CD4-positive, alpha-beta memory T cell (primary cell): ENCODE measurements at regions not wholly inside any gene's neighbourhood (a gene's known extent, or its start where the extent isn't known, plus 50 kb on each side); places are given as distances from the start of the nearest gene placed in this dataset.

ENCODE experiments used
- CTCF ChIA-PET: fragments of 350-600 bp; sonication (Branson Sonifier 250); formaldehyde crosslinking; loops from one replicate; lab custom pipeline; 2021; ENCODE audit warnings: inconsistent platforms; ENCODE audit not compliant: partially characterized antibody; lab: Charles Lee
- POLR2A ChIA-PET: fragments of 350-600 bp; sonication (Branson Sonifier 250); formaldehyde crosslinking; loops from one replicate; lab custom pipeline; 2021; ENCODE audit not compliant: partially characterized antibody; lab: Charles Lee
- DNase-seq, 5 donors: peaks; one replicate each; pipeline versions ENCODE4 v3.0.0 to v3.0.0-alpha.2; 2020 to 2022; ENCODE audit warnings: mixed read lengths in 1 of 5
- H3K27ac ChIP-seq: one replicate; pipeline ENCODE4 v1.7.0; 2013; ENCODE audit warnings: low read depth, low read length
- H3K27me3 ChIP-seq: 2 replicates; pipeline ENCODE4 v1.7.0; 2013; ENCODE audit warnings: mild to moderate bottlenecking, low read length, moderate library complexity; ENCODE audit not compliant: insufficient read depth
- H3K36me3 ChIP-seq: 2 replicates; pipeline ENCODE4 v1.7.0; 2013; ENCODE audit warnings: mild to moderate bottlenecking, low read length, moderate library complexity; ENCODE audit not compliant: insufficient read depth
- H3K4me1 ChIP-seq: 2 replicates; pipeline ENCODE4 v1.7.0; 2013; ENCODE audit warnings: mild to moderate bottlenecking, low read length, moderate library complexity; ENCODE audit not compliant: insufficient read depth
- H3K4me3 ChIP-seq, 2 donors: one replicate each; pipeline ENCODE4 v1.7.0; 2013; ENCODE audit warnings: low read length in 2 of 2, mild to moderate bottlenecking in 1 of 2
- H3K9me3 ChIP-seq, 2 donors: one replicate each; pipeline ENCODE4 v1.7.0; 2013; ENCODE audit warnings: low read length in 2 of 2, control low read depth in 1 of 2; ENCODE audit not compliant: control insufficient read depth in 1 of 2
- H3K27ac Mint-ChIP-seq, 7 donors: one replicate each; pipeline ENCODE4 v1.8.0; 2020 to 2021; ENCODE audit warnings: mixed read lengths in 7 of 7, mild to moderate bottlenecking in 6 of 7, inconsistent platforms in 3 of 7, moderate library complexity in 3 of 7
- H3K27me3 Mint-ChIP-seq, 2 donors: one replicate each; pipeline ENCODE4 v1.8.0; 2020 to 2021; ENCODE audit warnings: mixed read lengths in 2 of 2
- H3K36me3 Mint-ChIP-seq, 2 donors: one replicate each; pipeline ENCODE4 v1.8.0; 2020 to 2021; ENCODE audit warnings: mixed read lengths in 2 of 2, inconsistent platforms in 1 of 2, mild to moderate bottlenecking in 1 of 2
- H3K4me1 Mint-ChIP-seq, 4 donors: one replicate each; pipeline ENCODE4 v1.8.0; 2020 to 2021; ENCODE audit warnings: mixed read lengths in 4 of 4, mild to moderate bottlenecking in 1 of 4
- H3K4me3 Mint-ChIP-seq, 8 donors: one replicate each; pipeline ENCODE4 v1.8.0; 2020 to 2021; ENCODE audit warnings: mixed read lengths in 8 of 8, mild to moderate bottlenecking in 7 of 8, moderate library complexity in 6 of 8, inconsistent platforms in 3 of 8
- H3K9me3 Mint-ChIP-seq, 8 donors: one replicate each; pipeline ENCODE4 v1.8.0; 2020 to 2021; ENCODE audit warnings: mixed read lengths in 8 of 8, mild to moderate bottlenecking in 5 of 8, inconsistent platforms in 3 of 8, moderate library complexity in 1 of 8
- intact Hi-C: fragments of 100-400 bp; cut with micrococcal nuclease; formaldehyde crosslinking; loops from one replicate; pipeline ENCODE4 v1.15.1; 2023

DNA sequence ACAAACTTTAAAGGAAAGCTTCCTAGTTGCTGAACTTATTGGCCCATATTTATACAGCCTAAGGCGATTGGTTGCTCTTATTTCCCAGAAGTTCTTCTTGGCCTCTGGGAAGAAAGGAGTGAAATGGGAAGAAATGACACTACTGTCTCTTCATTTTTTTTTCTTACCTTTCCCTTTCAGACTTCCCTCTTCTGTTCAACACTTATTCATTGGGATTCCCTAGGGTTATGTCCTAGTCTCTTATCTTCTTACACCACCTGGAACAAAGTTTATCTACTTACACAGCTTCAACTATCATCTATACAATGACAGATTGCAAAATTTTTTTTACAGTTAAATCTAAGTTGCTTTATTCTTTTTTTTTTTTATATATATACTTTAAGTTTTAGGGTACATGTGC is 68.0 kb downstream of the SNX12 start:
- Mint-ChIP-seq H3K27ac (peak overlapping the region in 2 of 7 donors; percentile 4 to 31), H3K4me1 (peaks cover 0 to 5% (median 2%) of the 10 kb centered on the region in 4 donors), H3K9me3 (no peaks in the 10 kb centered on the region), H3K4me3 (no peak overlapping the region), H3K36me3 (no peaks in the 10 kb centered on the region), H3K27me3 (peaks cover 0 to 2% of the 10 kb centered on the region in 2 donors)
- Histone ChIP-seq H3K9me3 (no peaks in the 10 kb centered on the region), H3K27ac (no peak overlapping the region), H3K36me3 (no peaks in the 10 kb centered on the region), H3K4me3 (no peak overlapping the region), H3K4me1 (no peaks in the 10 kb centered on the region), H3K27me3 (no peaks in the 10 kb centered on the region)
- ChIA-PET POLR2A (no interaction called here), CTCF (no interaction called here)
- DNase-seq: no peak
- intact Hi-C loops: no loop called here

DNA sequence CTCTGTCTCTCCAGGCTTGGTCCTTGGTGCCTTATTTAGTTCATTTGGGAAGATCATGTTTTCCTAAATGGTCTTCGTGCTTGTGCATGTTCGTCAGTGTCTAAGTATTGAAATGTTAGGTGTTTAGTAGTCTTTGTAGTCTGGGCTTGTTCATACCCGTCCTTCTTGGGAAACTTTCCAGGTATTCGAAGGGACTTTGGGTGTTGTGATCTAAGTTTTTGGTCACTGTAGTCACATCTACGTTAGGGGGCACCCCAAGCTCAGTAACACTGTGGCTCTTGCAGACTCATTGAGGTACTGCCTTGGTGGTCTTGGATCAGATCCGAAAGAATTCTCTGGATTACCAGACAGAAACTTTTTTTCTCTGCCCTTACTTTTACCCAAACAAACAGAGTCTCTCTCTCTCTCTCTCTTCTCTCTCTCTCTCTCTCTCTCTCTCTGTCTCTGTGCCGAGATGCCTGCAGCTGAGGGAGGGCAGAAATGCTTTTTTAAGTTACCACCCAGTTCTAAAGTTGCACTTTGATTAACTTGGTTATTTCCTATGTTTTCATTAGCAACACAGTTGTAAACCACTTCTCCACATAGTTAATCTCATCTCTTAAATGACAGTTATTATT is 67.6 kb upstream of the SLC7A3 start:
- CTCF ChIA-PET: interaction anchor here (1.1 to 1.5 kb wide), 3 partner anchors 131 to 184 kb away, joined by 4 to 6 read pairs (median 4); no protein-coding TSS in a partner anchor
- DNase-seq: peak in 2 of 5 donors; percentile 5 to 11
- H3K9me3 ChIP-seq: no peaks in the 10 kb centered on the region

DNA sequence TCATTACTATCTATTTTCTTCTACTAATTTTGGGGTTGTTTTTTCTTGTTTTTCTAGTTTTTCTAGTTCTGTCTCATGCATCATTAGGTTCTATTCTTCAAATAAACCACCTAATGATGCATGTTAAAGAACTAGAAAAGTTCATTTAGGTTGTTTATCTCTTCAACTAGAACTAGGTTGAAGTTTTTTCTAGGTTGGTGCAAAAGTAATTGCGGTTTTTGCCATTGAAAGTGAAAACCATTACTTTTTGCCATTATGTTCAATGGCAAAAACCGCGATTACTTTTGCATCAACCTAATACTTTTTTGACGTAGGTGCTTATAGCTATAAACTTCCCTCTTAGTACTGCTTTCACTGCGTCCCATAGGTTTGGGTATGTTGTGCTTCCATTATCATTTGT is 64.4 kb upstream of the SLC7A3 start:
- Mint-ChIP-seq H3K4me3 (peak overlapping the region in 1 of 8 donors; percentile 8), H3K9me3 (peaks cover 0 to 10% (median 2%) of the 10 kb centered on the region in 8 donors), H3K27ac (no peak overlapping the region), H3K27me3 (no peaks in the 10 kb centered on the region), H3K36me3 (no peaks in the 10 kb centered on the region), H3K4me1 (peaks cover 0 to 5% (median 2%) of the 10 kb centered on the region in 4 donors)
- Histone ChIP-seq H3K4me1 (no peaks in the 10 kb centered on the region), H3K4me3 (no peak overlapping the region), H3K27me3 (no peaks in the 10 kb centered on the region), H3K9me3 (no peaks in the 10 kb centered on the region), H3K36me3 (no peaks in the 10 kb centered on the region), H3K27ac (no peak overlapping the region)
- ChIA-PET CTCF (no interaction called here), POLR2A (no interaction called here)
- no peak for DNase-seq
- intact Hi-C loops: no loop called here

More for the DNA sequence above, 67.6 kb upstream of the SLC7A3 start:
- no peak overlapping the region for H3K4me3 Mint-ChIP-seq
- peak overlapping the region in 1 of 7 donors; percentile 58 for H3K27ac Mint-ChIP-seq
- no peaks in the 10 kb centered on the region for H3K27me3 ChIP-seq
- H3K27ac ChIP-seq: no peak overlapping the region
- H3K4me3 ChIP-seq: no peak overlapping the region
- intact Hi-C loops: loop anchor here (2.0 kb wide), 1 partner anchor 180 kb away; no protein-coding TSS in a partner anchor
- no peaks in the 10 kb centered on the region for H3K36me3 Mint-ChIP-seq
- H3K27me3 Mint-ChIP-seq: no peaks in the 10 kb centered on the region
- H3K4me1 Mint-ChIP-seq: peaks cover 0 to 5% (median 2%) of the 10 kb centered on the region in 4 donors
- no peaks in the 10 kb centered on the region for H3K4me1 ChIP-seq
- POLR2A ChIA-PET: no interaction called here
- H3K36me3 ChIP-seq: no peaks in the 10 kb centered on the region
- peaks cover 0 to 5% (median 0%) of the 10 kb centered on the region in 8 donors for H3K9me3 Mint-ChIP-seq

DNA sequence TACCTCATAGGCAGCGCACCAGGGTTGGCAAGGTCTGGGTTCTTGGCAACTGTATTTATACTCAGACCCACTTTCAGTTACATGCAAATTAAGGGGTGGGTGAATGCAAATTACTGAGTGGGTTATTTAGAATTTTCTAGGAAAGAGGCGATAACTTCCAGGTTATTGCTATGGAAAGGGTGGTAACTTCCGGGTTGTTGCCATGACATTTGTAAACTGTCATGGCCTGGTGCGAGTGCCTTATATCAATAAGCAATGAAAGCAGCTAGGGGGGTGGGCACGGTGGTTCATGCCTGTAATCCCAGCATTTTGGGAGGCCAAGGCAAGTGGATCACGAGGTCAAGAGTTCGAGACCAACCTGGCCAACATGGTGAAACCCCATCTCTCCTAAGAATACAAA is 57.5 kb upstream of the SLC7A3 start:
- Mint-ChIP-seq H3K27me3 (no peaks in the 10 kb centered on the region), H3K4me3 (no peak overlapping the region), H3K4me1 (peaks cover 0 to 5% (median 0%) of the 10 kb centered on the region in 4 donors), H3K27ac (peak overlapping the region in 1 of 7 donors; percentile 61), H3K9me3 (peaks cover 0 to 5% (median under 1%) of the 10 kb centered on the region in 8 donors), H3K36me3 (no peaks in the 10 kb centered on the region)
- Histone ChIP-seq H3K4me3 (no peak overlapping the region), H3K9me3 (no peaks in the 10 kb centered on the region), H3K27me3 (no peaks in the 10 kb centered on the region), H3K4me1 (no peaks in the 10 kb centered on the region), H3K36me3 (no peaks in the 10 kb centered on the region), H3K27ac (no peak overlapping the region)
- CTCF ChIA-PET: no interaction called here
- intact Hi-C loops: no loop called here
- DNase-seq: peak in 1 of 5 donors; percentile 30
- POLR2A ChIA-PET: no interaction called here
